SKM-1 treated with dmso at 0.1 percent for 144 hours (cell line): ENCODE measurements at regions not wholly inside any gene's neighbourhood (a gene's known extent, or its start where the extent isn't known, plus 50 kb on each side); places are given as distances from the start of the nearest gene placed in this dataset.
"Not testable (repeated sequence)": the region's sequence is repeated elsewhere in the genome, so short reads cannot be mapped to it uniquely, and the experiment has no call there.

Experiments used
- DNase-seq: peaks from one replicate; lab custom pipeline; 2025; ENCODE audit not compliant: unreplicated experiment; lab: John Stamatoyannopoulos, UW

GRCh38 chr14:27546111-27546510, 948.3 kb upstream of the NOVA1 start:
- DNase-seq, result no peak

- no peak for DNase-seq
These were observed 956.0 kb upstream of the NOVA1 start for GRCh38 chr14:27553790-27554189.

DNA sequence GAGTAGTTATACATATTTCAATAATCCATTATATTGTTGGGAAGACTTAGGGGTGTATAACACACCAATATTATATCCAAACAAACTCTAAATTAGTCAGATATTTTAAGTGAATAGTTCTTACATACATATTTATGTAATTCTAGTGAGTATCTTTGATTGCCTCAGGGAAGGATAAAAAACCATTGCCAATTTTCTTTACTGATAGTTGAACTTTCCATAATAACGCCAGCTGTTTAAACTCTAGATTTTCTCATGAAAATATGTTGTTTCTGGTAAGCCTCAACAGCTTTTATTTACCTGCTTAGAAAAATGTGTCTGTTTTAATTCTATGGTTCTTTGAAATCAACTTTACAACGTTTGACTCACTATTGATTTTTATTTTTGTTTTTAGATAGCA, 959.6 kb upstream of the NOVA1 start:
- no peak for DNase-seq

- DNase-seq, result no peak
These were observed 962.0 kb upstream of the NOVA1 start for GRCh38 chr14:27559848-27560247.

DNA sequence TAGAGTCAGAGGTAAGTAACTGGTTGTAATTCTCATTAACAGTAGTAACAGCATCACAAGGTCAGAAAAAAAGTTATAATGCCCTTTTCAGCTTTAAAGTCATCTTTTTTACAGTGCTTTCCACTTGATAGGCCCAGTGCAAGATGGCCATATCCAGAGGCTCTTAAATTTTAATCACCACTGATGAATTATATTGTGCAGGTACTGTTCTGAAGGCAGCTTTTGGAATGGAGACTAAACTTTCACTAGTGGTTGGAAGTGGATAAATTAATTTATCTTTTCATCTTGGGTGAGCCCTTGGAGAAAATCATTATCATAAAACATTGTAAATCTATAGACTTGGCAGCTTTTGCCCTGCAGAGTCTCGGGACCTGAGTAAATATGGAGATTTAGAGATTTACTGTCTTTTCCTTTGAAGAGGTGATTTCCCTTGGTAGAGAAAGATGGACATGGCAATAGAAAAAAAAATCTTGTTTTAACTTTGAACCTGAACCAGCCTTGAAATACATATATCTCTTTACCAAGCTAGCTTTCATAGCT, 969.1 kb upstream of the NOVA1 start:
- DNase-seq, result no peak

DNA sequence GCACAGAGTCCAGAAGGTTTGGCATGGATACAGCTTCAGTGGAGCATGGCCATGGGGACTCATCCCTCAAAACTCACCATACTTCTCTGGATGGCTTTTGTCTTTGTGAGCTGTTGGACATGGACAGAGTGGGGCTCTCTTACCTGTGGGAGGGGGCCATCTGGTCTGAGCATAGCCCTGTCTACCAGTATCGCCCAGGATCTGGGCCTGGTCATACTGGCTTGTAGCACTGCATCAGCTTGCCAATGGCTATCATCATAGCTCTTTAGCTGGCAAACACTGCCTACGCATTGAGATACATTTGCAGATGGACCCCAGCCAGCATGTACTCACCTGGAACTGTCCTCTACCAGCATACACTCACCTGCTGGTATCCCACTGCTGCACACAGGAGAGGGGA, 975.2 kb upstream of the NOVA1 start:
- no peak for DNase-seq

DNA sequence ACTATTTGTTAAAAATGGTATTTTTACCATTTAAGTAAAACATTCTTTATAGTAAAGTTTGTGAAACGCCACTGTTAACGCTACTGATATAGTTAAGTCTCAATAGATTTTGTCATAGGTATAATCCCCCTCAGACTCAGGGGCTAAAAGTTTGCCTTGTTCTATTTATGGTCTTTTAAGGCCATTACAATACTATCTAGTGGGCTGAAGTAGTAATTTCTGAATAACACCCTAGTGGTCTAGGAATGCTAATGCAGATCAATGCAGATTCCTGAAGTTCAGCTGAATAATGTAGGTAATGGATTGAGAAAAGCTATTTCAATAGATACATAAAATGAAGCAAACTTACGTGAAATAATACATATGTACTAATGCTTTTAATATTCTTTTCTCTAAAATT, 989.3 kb upstream of the NOVA1 start:
- no peak for DNase-seq

DNA sequence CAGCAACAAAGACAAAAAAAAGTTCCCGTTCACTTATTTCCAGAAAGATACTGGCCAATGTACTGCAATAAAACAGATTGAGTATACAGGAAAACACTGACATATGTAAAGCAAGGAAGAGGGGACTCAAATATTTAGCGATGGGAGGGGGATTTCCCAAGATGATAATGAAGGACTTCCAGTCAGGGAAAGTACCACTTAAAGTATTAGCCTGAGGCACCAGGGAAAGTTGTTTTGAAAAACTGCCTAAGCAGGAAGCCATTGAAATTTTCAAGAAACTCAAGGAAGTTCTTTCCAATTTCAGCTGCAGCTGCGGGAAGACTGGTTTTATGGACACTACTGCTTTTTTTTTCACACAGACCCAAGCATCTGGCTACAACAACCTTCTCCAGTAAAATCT, 1007.4 kb upstream of the NOVA1 start:
- no peak for DNase-seq

DNA sequence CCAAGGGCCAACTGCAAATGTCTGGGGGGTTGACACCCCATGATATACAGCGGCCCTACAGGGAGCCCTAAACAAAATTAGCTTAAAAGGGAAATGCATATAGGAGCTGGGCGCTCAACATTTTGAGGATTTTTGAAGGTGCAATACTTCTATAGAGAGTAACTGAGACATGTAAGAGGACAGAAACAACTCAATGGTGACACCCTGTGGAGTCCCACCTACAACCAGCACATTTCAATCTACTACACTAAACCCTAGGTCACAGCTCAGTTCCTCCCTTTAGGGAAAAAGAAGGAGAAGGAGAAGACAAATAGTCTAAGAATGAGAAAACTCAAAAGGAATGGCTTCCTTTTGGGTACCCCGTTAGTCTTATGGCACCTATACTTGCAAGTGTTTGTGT, 1010.5 kb upstream of the NOVA1 start:
- DNase-seq, result no peak

DNA sequence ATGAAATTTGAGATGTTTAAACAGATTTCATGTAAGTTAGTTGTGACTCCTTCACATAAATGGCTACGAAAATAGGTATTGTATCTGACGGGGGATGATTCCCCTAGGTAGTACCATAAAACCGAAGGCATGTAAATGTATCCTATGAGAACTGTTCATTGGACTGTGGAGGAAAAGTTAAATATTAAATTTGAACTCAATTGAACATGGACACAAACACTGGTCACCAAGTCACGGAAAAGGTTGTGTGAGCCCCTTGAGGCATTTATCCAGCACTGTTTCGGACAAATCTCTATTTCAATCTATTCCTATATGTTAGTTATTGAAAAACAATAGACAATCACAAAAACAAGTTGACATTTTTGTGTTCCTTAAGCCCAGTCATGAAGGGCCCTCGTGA, 1014.3 kb upstream of the NOVA1 start:
- no peak for DNase-seq

DNA sequence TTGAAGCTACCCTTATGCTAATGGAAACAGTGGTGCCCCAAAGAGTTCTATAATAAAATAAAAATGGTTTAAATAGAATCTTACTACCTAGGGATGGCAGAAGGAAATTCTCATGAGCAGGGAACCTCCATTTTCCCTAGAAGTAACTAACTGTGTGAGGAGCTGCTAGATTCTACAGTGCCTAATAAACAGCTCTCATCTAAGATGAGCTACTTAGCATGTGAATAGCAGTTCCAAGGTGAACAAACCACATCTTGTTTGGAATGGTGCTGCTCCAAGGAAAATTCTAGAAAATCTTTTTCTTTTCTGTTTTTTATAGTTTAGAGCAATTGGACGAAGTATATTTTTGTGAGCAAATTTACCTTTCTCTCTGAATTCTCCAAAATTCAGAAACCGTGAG, 1015.3 kb upstream of the NOVA1 start:
- no peak for DNase-seq

DNA sequence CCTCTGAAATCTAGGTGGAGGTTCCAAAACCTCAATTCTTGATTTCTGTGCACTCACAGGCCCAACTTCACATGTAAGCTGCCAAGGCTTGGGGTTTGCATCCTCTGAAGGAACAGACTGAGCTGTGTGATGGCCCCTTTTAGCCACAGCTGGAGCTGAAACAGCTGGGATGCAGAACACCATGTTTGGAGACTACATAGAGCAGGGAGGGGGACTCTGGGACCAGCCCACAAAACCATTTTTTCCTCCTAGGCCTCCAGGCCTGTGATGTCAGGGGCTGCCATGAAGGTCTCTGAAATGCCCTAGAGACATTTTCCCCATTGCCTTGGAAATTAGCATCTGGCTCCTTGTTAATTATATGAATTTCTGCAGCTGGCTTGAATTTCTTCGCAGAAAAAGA, 1025.9 kb upstream of the NOVA1 start:
- DNase-seq, result no peak

DNA sequence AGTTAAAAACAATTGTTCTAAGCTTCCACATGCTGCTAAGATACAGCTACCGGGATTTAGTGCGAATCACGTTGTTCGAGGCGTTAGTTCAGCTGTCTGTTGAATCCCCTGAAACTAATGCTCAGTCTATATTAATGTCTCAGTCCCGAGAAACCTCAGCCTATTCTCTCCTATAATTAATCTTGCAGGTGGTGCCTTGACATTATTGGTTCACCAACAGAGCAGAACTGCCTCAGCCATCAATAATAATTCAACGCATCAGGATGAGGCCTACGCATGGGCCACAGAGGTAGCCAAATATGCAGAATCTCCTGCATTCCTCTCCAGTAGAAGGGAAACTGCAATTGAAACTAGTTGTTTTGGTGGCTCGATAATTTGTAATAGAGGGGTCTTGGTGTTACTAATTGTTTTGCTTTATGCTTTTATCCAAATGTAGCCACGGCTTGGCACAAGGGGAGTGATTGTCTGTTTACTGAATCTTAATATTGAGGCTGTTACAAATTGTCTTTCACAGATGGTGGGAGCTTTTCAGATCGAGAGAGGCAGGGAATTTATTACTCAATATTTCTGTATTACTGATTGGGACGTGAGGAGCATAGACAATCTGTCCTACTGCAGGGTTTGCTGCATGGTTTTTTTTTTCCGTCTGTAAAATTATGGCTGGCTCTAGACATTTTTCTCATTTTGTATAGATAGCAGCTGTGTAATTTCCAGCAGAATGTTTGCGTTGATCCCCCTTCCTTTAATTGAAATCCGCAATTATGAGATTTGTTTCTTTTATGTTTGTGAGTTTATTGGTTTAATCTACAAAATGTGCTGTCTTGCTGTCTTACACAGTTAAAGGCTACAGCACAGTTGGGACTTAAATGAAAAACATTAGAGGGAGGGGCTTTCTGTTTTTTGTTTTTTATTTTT, 1036.5 kb upstream of the NOVA1 start:
- no peak for DNase-seq

GRCh38 chr14:27640688-27641087, 1042.9 kb upstream of the NOVA1 start:
- DNase-seq, result not testable (repeated sequence)

DNA sequence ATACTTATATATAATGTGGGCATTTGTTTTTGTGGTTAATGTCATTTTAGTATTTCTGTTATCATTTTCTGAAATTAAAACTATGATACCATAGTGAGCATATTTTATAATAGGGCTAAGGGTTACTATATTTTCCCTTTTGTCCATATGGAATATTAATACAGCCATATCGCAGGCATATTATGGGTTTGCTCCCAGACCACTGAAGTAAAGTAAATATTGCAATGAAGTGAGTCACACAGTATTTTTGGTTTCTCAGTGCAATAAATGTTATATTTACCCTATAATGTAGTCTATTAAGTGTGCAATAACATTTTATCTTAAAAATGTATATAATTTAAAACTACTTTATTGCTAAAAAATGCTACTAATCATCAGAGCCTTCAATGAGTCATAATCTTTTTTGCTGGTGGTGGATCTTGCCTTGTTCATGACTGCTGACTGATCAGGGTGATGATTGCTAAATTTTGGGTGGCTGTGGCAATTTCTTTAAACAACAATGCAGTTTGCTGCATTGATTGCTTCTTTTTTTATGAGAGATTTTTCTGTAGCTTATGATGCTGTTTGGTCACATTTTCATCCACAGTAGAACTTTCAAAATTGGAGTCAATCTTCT, 1044.5 kb upstream of the NOVA1 start:
- no peak for DNase-seq

- no peak for DNase-seq
These were observed 1062.8 kb upstream of the NOVA1 start for GRCh38 chr14:27660683-27661082.

DNA sequence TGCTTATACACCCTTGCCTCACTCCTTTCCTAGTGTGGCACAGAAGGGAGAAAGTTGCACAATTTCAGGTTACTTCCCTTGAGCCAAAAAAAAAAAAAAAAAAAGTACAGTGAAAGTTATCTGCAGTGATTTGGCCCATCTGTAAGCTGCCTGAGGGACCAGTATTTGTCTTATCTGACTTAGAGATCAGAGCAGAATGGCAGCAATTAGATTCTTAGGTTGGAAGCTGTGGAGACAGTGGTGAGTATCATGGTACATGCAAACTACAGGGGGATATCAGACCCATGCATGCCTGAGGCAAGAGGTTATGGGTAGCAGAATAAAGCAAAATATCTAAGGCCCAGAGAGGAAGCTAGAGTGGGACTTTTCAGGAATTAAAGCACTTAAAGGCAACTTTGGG, 1070.7 kb upstream of the NOVA1 start:
- no peak for DNase-seq

- DNase-seq, result no peak
These were observed 1074.2 kb upstream of the NOVA1 start for GRCh38 chr14:27672047-27672446.

DNA sequence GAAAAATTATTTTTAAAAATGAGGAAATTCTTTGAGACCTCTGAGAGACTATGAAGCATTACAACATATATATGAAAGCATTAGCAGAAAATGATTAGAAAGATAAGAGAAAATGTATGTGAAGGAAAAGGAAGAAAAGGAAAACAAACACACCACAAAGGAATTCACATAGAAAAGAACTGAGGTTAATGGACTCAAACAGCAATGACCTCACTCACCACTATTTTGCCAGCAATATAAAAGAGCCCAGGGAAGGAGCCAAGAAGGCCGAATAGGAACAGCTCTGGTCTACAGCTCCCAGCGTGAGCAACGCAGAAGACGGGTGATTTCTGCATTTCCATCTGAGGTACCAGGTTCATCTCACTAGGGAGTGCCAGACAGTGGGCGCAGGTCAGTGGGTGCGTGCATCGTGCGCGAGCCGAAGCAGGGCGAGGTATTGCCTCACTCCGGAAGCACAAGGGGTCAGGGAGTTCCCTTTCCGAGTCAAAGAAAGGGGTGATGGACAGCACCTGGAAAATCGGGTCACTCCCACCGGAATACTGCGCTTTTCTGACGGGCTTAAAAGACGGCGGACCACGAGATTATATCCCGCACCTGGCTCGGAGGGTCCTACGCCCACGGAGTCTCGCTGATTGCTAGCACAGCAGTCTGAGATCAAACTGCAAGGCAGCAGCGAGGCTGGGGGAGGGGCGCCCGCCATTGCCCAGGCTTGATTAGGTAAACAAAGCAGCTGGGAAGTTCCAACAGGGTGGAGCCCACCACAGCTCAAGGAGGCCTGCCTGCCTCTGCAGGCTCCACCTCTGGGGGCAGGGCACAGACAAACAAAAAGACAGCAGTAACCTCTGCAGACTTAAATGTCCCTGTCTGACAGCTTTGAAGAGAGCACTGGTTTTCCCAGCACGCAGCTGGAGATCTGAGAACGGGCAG, 1075.2 kb upstream of the NOVA1 start:
- DNase-seq, result not testable (repeated sequence)

GRCh38 chr14:27686137-27686536, 1080.5 kb upstream of the FOXG1 start:
- DNase-seq, result no peak

DNA sequence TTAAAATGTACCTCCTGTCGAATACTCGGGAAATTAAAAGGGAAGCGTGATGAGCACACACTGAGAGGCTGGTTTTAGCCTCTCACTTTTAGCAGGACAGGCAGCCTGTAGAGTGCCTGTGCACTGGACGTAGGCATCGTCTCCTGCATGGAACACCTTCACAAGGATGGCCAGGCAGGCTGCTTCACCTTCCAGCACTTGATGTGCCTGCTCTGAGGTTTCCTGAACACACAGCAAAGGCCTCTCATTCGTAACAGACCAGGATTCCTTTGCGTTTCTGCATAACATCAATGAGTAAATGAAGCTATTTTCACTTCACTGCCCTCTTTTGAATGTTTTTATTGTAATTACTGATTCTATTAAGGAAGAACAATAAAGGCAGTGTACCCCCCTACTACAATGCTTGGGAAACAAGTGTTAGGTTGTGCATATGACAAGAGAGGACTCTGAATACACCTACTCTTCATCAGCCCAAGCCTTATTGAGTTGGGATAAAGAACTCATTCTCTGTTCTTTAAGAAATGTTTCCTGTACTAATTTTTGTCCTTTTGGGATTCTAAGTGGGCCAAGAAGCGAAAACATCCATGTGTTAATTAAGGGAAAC, 1077.6 kb upstream of the FOXG1 start:
- no peak for DNase-seq
